HG03060 (cell line): ENCODE measurements at regions not wholly inside any gene's neighbourhood (a gene's known extent, or its start where the extent isn't known, plus 50 kb on each side); places are given as distances from the start of the nearest gene placed in this dataset.
"Not testable (repeated sequence)": the region's sequence is repeated elsewhere in the genome, so short reads cannot be mapped to it uniquely, and the experiment has no call there.

ENCODE experiments used
- ATAC-seq: cut with Tn5 transposase; IDR thresholded peaks from one replicate; pipeline ENCODE4 v1.9.1; 2021; ENCODE audit warnings: low read depth, moderate number of reproducible peaks; ENCODE audit not compliant: unreplicated experiment

DNA sequence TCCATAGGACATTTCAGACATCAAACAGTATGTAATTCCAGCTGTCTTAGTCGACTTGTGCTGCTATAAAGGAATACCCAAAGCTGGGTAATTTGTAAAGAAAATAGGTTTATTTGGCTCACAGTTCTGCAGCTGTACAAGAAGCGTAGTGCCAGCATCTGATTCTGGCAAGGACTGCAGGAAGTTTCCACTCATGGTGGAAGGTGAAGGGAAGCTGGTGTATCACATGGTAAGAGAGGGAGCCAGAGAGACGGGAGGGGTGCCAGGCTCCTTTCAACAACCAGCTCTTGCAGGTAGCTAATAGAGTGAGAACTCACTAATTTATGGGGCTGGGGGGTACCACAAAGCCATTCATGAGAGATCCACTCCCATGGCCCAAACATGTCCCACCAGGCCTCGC, 253.0 kb upstream of the FGF13 start:
- no peak for ATAC-seq

DNA sequence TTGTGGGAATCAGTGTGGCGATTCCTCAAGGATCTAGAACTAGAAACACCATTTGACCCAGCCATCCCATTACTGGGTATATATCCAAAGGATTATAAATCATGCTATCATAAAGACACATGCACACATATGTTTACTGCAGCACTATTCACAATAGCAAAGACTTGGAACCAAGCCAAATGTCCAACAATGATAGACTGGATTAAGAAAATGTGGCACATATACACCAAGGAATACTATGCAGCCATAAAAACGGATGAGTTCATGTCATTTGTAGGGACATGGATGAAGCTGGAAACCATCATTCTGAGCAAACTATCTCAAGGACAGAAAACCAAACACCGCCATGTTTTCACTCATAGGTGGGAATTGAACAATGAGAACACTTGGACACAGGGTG, 250.9 kb upstream of the FGF13 start:
- not testable (repeated sequence) for ATAC-seq

DNA sequence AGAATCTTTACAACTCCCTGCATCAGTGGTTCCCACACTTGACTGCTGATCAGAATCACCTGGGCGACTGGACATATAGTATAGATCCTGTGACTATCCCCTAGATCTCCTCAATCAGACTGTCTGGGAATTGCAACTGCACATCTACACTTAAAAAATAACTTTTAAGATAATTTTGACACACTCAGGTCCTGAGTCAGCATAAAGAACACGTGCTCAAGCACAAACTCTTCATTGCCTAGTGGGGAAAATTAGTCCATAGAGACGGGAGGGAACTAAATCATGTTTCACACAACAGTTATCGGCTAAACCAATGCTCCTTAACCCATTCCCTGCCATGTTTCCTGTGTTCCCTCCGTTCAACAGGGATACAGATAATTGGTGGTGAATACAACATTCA, 243.5 kb upstream of the FGF13 start:
- ATAC-seq: no peak

DNA sequence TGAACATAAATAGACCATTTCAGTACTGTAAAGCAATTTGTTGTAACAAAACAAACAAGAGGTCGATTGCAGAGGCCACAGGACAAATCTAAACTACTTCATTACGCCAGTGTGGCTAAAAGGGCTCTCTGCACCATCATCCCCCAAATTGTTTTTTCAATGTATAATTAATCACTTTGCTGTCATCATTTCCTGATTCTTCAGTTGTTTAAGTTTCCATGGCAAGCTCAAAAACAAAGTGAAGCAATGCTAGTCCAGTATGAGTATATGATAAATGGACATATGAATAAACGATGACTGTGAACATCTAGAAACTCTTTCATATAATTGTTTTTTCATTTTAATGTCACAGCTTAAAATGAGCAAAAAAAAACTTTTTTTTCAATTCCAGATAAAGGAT, 235.4 kb upstream of the FGF13 start:
- no peak for ATAC-seq

DNA sequence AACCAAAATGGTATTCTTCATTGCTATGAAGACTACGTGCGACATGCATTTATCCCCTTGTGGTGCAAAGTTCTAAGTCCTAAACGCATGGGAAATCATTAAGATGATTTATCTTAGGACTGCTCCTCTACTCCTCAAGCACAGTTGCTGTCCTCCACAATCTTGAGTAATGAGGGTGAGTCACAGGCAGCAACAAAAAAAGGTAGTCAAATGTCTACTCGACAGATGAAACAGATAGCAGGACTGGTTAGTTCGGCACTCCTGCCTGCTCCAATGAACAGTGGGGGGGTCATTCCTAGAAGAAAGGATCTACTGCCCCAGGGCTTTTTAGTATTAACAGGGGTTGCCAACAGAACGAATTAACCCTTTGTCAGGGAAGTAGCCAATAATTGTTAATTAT, 233.7 kb upstream of the FGF13 start:
- no peak for ATAC-seq

DNA sequence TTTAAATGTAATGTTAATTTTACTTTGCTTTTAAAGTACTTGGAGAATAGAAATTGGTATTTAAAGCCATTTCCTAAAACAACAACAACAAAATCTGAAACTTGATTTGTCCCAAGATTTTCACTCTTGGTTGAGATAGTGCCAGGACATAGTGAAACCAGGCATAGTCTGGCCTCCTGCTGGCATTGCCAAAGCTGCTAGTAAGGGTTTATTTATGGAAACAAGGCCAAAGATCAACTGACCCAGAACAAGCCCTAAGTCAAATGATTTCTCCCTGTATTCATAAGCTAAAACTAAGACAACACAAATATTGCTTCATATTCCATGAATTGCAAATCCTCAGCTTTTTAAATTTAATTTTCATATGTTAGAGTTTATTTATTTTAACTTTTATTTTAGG, 227.5 kb upstream of the FGF13 start:
- no peak for ATAC-seq

DNA sequence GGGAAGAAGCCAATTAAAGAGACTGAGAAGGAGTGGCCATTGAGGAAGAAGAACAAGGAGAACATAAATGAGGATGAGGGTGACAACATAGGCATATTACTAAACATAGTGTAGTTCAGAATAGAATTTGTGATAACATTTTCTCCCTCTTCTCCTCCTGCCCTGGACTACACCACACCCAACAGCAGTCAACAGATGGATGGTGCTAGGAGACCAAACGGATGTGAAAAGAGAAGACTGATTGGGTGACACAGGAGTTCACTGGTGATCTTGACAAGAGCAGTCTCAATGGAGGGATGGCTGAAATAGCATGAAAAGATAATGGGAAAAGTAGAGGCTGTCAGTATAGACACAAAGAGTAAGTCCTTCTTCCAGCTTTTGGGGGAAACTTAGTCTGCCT, 226.5 kb upstream of the FGF13 start:
- no peak for ATAC-seq

DNA sequence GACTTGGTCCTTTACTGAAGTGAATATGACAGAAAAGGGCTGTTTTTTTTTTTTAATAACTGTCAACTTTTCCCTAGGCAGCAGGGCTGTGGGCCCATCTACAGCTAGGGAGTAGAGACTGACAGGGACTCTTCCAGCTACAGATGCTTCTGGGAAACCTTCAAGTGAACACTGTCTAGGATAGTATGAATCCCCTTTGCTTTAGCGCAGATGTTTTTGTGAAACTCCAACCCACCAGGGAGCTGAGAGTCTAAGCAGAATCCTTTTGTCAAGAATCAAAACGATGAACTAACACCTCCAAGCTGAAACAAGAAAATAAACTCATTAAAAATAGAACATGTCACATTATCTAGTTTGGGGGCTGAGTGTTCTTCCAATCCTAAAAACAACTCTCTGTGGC, 219.7 kb upstream of the FGF13 start:
- no peak for ATAC-seq

DNA sequence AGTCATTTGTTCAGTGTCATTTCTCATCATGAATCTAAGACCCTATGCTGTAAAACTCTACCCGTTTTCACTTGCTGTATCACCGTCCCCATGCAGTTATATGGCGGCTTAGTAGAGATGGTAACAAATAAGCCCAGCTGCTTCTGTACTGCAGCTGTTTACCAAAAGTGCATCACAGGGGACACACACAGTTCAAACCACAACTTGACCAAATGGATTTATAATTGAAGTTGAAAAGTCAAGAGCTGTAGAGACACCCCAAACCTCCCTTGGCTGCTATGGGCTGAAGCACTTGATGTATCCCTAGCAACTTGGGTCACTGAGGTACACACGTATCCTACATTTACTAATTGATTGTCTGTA, 219.0 kb upstream of the FGF13 start:
- ATAC-seq: no peak

DNA sequence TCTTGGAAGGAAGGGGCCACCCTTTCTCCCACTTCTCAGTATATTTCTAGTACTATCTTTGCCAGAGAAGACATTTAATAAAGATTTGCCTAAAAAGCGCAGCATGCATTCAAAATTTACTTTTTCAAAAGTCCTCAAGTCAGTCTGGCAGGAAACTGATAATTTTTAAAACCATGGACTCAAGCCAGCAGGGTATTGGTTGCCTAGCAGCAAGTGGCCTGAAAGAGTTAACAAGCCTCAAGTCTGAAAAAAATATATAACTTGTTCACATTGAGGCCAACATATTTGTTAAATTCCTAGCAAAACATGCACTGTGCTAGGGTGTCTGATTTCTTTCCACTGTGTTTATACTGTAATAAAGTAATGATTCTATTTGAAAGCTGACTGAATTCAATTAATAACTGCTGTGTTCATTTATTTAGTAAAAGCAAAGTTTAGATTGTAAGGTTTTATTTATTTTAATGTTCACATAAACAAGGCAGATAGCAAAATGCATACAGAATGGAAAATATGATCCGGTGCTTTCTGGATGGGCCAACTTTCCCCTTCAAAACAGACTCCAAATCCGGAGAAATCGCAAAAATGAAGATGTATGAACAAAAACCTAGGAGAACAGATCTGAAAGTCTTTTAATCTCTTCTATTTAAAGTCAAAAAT, 218.5 kb upstream of the FGF13 start:
- ATAC-seq: no peak

DNA sequence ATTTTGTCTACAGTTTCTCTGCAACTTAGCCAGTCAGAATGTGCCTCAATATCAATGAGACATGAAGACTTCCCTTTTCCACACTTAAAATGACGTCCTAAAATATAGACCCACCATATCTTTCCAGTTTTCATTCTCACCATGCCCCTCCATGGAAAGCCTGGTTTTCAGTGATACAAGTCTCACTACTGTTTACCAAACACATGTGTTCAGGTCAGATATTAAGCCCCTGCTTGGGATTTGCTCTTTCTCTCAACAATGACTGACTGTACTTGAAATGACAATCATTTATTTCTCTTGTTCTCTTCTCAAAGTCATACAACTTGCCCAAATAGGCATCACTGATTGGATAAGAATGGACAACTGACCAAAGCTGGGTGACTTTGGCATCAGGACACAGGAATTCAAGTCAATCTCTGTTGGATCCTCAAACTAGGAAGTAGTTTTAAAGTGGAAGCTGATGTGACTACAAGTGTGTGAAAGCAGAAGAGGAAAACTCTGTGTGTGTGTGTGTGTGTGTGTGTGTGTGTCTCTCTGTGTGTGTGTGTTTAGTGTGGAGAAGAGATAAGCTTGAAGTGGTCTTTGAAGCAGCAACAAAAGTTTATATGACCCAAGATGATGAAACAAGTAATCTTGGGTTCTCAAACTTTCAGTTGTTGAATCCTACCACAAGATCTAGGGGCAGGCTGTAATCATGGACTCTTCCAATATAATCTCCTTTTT, 217.4 kb upstream of the FGF13 start:
- ATAC-seq: no peak

DNA sequence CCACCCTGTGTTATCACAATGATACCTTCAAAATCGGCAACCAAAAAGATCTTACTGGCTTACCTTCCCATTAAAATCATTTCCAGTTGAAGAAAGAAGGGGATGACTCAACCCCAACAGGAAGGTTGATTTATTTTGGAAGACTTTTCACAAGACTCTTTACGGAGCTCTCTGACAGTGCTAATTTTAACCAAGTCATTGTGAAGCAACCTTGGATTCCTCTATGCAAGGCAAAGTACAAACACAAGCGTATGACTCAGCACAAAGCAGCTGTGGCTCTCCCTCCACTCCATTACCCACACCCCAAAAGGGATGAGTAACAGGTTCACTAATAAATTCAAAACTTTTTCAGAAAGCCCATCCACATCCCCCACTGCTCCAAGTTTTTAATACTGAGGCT, 213.8 kb upstream of the FGF13 start:
- ATAC-seq: no peak

DNA sequence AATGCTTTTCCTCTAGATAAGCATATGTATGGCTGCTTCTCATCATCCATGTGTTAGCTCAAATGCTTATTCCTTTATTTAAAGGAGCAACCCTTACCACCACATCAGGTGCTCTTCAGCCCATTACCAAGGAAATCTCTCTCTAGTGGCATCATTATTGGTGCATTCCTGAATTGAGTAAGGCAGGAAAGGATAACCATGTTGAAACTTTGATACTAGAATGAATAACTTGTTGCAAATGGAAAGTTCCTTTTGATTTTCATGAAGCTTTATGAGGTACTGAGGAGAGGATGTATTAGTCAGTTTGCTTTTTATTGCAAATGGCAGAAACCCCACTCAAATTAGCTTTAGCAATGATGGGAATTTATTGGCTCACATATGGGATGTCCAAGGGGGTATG, 212.3 kb upstream of the FGF13 start:
- no peak for ATAC-seq

DNA sequence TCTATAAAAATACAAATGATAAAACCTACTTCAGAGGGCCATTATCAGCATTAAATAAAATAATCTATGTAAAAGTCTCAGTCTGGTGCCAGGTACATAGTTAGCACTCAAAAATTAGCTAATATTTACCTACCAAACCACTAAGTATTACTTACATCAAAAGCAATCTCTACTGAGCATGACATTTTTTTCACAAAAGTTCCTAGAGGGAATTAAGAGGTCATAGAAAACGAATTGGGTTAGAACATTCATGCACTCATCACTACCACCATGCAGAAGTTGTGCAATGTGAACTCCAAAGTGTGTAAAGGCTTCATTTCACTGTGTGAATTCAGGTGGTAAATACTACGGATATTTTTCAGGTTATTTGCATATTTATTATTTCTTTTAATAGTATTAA, 209.5 kb upstream of the FGF13 start:
- ATAC-seq: no peak

DNA sequence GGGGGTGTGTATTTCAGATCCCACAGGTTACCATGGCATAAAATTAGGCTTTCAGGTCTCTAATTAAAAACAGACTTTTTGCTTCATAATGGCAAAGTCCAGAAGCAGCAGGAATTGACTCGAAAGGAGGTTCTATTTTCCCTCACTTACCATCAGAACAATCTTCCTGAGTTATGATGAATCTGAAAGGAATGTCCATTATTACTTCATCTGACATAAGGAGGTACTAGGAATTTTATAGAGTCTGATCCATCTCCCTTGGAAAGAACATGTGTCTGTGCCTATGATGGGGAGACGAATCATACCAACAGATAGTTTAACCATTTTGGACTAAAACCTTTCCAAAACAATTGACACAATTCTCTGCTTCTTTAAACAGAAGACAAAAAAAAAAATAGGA, 206.3 kb upstream of the FGF13 start:
- no peak for ATAC-seq

DNA sequence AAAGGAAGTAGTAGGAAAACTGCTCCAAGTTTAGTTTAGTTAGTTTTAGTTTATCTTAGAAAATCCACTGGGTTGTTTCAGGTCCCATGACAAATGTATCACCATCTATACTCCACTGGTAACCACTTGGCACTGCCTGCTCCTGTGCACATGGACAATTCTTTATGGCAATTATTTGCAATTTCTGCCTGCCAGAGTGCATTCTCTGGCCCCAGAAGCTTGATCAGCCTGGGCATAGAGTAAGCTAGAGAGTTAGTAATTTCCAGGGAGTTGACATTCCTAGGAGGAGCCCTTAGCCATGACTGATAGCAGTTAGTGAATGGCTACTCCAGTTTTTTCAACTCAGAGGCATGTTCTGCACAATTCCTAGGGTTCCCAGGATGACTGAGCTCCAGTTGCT, 203.2 kb upstream of the FGF13 start:
- ATAC-seq: no peak

DNA sequence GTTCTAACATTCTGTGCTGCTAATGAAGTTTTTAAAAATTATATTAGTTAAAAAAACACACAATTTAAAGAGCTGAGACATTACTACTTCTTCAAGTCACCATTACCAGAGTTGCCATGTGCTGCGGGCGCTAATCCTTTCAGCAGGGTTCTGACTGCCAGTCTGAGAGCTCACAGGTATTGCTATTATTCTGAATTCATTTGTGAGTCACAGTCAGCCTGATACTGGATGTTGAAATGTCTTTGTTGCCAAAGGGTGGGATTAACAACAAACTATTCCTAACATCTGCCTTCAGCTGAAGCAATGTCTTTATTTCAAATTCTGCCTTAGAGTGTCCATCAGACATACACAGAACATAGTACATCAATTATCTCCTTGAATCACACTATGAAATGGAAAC, 197.1 kb upstream of the FGF13 start:
- no peak for ATAC-seq

DNA sequence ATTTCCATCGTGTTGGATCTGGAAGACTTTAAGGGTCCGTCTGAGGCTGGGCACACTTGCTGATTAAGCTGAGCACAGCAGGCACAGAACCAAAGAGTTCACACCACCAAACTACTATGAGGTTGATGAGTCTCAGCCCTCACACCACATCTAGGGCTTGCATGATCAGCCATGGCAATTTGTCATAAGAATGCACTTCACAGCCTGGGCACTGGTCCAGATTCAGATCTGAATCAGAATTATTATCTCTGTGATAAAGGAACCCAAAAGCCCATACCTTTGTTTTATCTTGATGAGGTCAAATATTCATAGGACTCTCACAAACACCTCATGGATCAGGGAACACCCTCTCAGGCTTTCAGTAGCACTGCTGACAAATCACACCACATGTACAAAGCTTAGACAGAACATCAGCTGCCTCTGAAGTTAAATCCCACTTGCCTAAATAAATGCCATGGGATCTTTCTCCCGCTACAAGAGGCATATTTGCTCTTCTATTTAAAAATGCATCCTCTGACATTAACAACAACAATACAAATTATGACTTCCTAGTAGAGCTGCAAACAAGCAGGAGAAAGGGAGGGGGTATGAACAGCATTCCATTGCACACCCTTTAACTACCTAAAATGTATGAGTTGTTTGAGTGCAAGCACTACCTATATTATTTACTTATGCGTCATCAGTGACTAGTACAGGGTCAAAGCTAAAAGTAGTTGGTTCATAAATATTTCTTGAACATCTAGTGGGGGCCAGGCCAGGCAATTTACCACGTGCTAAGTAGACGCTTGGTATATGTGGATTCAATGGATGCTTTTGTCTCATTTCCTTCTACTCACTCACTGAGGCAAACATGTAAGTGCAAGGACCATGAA, 186.3 kb upstream of the FGF13 start:
- ATAC-seq: no peak

DNA sequence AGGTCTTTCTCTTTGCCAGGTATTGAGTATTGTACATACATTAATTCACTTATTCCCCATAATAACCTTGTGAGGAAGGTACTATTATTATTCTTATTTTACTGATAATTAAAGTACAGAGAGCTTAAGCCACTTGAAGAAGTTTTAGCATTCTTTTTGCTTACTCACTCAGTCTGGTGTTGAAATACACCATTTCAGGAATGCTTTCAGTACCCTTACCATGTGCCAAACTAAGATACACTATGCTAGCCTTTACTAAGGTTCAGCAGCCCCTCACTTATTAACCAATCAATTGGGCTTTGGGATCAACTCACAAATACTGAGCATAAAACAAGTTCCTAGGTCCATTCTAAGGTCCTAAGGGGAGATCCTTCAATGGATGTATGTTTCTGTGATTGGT, 179.0 kb upstream of the FGF13 start:
- no peak for ATAC-seq

DNA sequence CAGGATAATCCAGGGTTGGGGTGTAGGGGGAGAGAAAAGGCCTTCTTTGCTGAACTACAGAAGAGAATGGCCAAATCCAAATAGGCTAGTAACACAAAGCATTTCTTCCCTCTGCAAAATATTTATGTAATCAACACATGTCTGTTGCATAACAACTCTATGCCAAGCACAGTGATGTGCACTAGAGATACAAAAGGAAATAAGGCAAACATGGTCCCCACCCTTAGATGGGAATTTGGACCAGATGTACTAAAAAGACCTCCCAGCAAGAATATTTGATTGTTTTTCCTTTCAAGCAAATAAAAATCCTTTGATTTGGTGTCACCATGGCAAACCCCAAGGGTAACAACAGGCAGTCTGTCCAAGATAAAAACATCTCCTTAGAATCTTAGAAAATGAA, 177.6 kb upstream of the FGF13 start:
- ATAC-seq: no peak

DNA sequence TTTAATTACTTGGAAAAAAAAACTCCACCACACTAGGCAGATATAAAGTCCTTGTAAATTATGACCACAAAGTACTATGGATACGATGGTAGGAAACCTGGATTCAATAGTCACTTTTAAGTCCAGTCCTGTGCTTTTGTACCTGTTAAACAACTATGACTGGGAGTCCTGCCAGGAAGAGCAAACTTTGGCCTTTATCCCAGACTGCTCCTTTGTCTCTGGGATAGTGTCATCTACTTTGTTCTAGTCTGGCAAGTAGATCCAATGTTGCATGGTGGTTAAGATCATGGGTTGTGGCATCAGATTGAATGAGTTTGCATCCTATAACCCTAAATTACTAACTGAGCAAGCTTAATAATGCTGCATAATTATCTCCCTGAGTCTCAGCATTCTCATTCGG, 175.3 kb upstream of the FGF13 start:
- no peak for ATAC-seq

DNA sequence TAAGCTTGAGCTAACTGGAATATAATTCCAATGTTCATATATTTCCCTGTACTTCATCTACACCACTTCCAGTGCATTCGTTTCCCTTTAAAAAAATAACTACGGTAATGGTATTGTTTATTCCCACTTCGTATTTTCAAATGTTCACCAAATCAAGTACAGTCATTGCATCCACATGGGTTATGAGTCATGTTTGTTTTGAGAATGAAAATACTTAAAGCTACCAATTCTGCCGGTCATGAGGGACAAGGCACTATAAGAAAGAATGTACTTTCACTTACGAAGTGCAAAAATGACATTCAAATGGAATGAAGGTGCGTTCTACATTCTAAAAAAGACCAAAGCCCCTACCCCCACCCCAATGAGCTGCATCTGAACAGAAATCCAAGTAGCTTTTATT, 174.4 kb upstream of the FGF13 start:
- ATAC-seq: no peak
